MM.1S (cell line): ENCODE measurements at regions not wholly inside any gene's neighbourhood (a gene's known extent, or its start where the extent isn't known, plus 50 kb on each side); places are given as distances from the start of the nearest gene placed in this dataset.

Experiments used
- DNase-seq: peaks from one replicate; pipeline ENCODE4 v3.0.0-alpha.2; 2015
- H2AFZ ChIP-seq: fragments of 300-600 bp; sonication (generic); 2 replicates; pipeline ENCODE4 v1.6.0; 2016; ENCODE audit warnings: antibody characterized with exemption, low read length
- H3F3A ChIP-seq: fragments of 300-600 bp; sonication (generic); 2 replicates; pipeline ENCODE4 v1.6.1; 2016; ENCODE audit warnings: mild to moderate bottlenecking, antibody characterized with exemption, low read length, moderate library complexity, mixed read lengths; ENCODE audit not compliant: insufficient read depth
- H3K27ac ChIP-seq: fragments of 300-600 bp; sonication (generic); 2 replicates; pipeline ENCODE4 v1.5.1; 2016; ENCODE audit warnings: mild to moderate bottlenecking, low read length
- H3K27me3 ChIP-seq: fragments of 300-600 bp; sonication (generic); replicated peaks from 2 replicates; pipeline ENCODE4 v1.6.0; 2016; ENCODE audit warnings: low read length; ENCODE audit not compliant: insufficient read depth
- H3K36me3 ChIP-seq: fragments of 300-600 bp; sonication (generic); replicated peaks from 2 replicates; pipeline ENCODE4 v1.6.1; 2016; ENCODE audit warnings: mild to moderate bottlenecking, low read length, mixed read lengths; ENCODE audit not compliant: insufficient read depth
- H3K4me1 ChIP-seq: fragments of 300-600 bp; sonication (generic); 2 replicates; pipeline ENCODE4 v1.6.1; 2016; ENCODE audit warnings: low read length, mixed read lengths
- H3K4me2 ChIP-seq: fragments of 300-600 bp; sonication (generic); 2 replicates; pipeline ENCODE4 v1.6.0; 2016; ENCODE audit warnings: low read depth, low read length
- H3K4me3 ChIP-seq: fragments of 300-600 bp; sonication (generic); 2 replicates; pipeline ENCODE4 v1.5.1; 2016; ENCODE audit warnings: low read length, mixed read lengths
- H3K79me2 ChIP-seq: fragments of 300-600 bp; sonication (generic); 2 replicates; pipeline ENCODE4 v1.6.1; 2016; ENCODE audit warnings: mixed run types, low read length, mixed read lengths
- H3K9ac ChIP-seq: fragments of 300-600 bp; sonication (generic); 2 replicates; pipeline ENCODE4 v1.6.1; 2016; ENCODE audit warnings: low read length, mixed read lengths
- H3K9me2 ChIP-seq: fragments of 300-600 bp; sonication (generic); replicated peaks from 2 replicates; pipeline ENCODE4 v1.6.1; 2016; ENCODE audit warnings: mild to moderate bottlenecking, low read length, mixed read lengths; ENCODE audit not compliant: insufficient read depth
- H3K9me3 ChIP-seq: fragments of 300-600 bp; sonication (generic); replicated peaks from 2 replicates; pipeline ENCODE4 v1.6.1; 2016; ENCODE audit warnings: mild to moderate bottlenecking, low read length, mixed read lengths; ENCODE audit not compliant: insufficient read depth
- H4K20me1 ChIP-seq: fragments of 300-600 bp; sonication (generic); 2 replicates; pipeline ENCODE4 v1.6.1; 2016; ENCODE audit warnings: mild to moderate bottlenecking, low read length, moderate library complexity, mixed read lengths; ENCODE audit not compliant: insufficient read depth
- EZH2 ChIP-seq: fragments of 300-600 bp; sonication (generic); optimal IDR thresholded peaks from 2 replicates; pipeline ENCODE3; 2017; ENCODE audit warnings: low read depth, mild to moderate bottlenecking, antibody characterized with exemption, low read length, mixed read lengths
- EZH2phosphoT487 ChIP-seq: fragments of 300-600 bp; sonication (generic); IDR thresholded peaks from 2 replicates; pipeline ENCODE4 v1.6.1; 2018; ENCODE audit warnings: antibody characterized with exemption, low read length
- TF ChIP-seq, protein P1 (sequence below): fragments of 300-600 bp; sonication (generic); IDR thresholded peaks from 2 replicates; pipeline ENCODE4 v1.5.1; 2016; ENCODE audit warnings: antibody characterized with exemption, low read length, mixed read lengths

DNA sequence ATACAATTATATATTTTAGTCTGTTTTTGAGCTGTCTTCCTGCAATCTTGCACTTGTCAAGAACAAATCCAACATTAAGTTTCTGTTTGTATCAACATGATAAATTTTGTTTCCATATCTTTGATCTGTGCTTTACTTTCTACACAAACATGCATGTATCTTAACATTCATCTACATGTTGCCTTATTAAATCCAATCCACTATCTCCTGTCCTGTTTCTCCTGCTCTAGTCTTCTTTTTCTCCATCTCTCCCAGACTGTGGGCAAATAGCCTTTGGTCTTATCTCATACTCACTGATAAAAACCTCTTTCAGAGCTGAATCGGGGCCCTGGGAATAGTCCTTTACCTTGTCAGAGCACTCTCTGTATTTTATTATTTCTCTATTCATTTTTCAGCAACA lies 101.3 kb downstream of the PLPPR4 start:
- no peaks in the 10 kb centered on the region for H3F3A ChIP-seq
- no peaks in the 10 kb centered on the region for H3K36me3 ChIP-seq
- H3K9ac ChIP-seq, result no peak overlapping the region
- H4K20me1 ChIP-seq, result no peaks in the 10 kb centered on the region
- TF ChIP-seq, protein P1, sequence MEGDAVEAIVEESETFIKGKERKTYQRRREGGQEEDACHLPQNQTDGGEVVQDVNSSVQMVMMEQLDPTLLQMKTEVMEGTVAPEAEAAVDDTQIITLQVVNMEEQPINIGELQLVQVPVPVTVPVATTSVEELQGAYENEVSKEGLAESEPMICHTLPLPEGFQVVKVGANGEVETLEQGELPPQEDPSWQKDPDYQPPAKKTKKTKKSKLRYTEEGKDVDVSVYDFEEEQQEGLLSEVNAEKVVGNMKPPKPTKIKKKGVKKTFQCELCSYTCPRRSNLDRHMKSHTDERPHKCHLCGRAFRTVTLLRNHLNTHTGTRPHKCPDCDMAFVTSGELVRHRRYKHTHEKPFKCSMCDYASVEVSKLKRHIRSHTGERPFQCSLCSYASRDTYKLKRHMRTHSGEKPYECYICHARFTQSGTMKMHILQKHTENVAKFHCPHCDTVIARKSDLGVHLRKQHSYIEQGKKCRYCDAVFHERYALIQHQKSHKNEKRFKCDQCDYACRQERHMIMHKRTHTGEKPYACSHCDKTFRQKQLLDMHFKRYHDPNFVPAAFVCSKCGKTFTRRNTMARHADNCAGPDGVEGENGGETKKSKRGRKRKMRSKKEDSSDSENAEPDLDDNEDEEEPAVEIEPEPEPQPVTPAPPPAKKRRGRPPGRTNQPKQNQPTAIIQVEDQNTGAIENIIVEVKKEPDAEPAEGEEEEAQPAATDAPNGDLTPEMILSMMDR, result no peak
- TF ChIP-seq EZH2 (no peak), EZH2phosphoT487 (no peak)
- H2AFZ ChIP-seq, result no peak overlapping the region
- no peak overlapping the region for H3K27ac ChIP-seq
- H3K27me3 ChIP-seq, result no peaks in the 10 kb centered on the region
- no peak overlapping the region for H3K4me3 ChIP-seq
- DNase-seq, result no peak
- H3K9me2 ChIP-seq, result no peaks in the 10 kb centered on the region
- no peak overlapping the region for H3K4me2 ChIP-seq
- no peaks in the 10 kb centered on the region for H3K79me2 ChIP-seq
- H3K9me3 ChIP-seq, result no peaks in the 10 kb centered on the region
- no peaks in the 10 kb centered on the region for H3K4me1 ChIP-seq

DNA sequence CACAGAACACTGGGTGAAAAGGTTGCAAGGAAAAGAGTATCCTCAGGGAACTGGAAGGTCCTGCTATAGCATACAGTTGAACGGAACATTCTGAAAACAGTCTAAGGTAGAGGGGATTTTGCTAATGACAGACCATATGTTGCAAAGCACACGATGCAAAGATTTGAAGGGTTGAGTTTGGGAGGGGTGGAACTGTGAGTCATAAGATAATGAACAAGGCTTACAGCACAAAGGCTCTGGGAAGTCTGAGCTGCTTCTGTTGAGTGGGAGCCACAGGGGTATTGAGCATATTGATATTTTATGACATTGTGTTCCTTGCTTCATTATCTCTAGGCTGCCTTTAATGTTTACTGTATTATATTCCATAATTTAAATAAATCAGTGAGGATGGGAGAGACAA lies 104.9 kb downstream of the PLPPR4 start:
- H3K9ac ChIP-seq, result no peak overlapping the region
- H3K4me2 ChIP-seq, result no peak overlapping the region
- H3K9me2 ChIP-seq, result no peaks in the 10 kb centered on the region
- no peak overlapping the region for H2AFZ ChIP-seq
- H3K4me3 ChIP-seq, result no peak overlapping the region
- H3K27me3 ChIP-seq, result no peaks in the 10 kb centered on the region
- no peaks in the 10 kb centered on the region for H3K9me3 ChIP-seq
- H3K79me2 ChIP-seq, result no peaks in the 10 kb centered on the region
- no peaks in the 10 kb centered on the region for H3F3A ChIP-seq
- H3K36me3 ChIP-seq, result no peaks in the 10 kb centered on the region
- TF ChIP-seq, protein P1, result no peak
- TF ChIP-seq EZH2 (no peak), EZH2phosphoT487 (no peak)
- DNase-seq, result no peak
- no peaks in the 10 kb centered on the region for H3K4me1 ChIP-seq
- no peaks in the 10 kb centered on the region for H4K20me1 ChIP-seq
- no peak overlapping the region for H3K27ac ChIP-seq

DNA sequence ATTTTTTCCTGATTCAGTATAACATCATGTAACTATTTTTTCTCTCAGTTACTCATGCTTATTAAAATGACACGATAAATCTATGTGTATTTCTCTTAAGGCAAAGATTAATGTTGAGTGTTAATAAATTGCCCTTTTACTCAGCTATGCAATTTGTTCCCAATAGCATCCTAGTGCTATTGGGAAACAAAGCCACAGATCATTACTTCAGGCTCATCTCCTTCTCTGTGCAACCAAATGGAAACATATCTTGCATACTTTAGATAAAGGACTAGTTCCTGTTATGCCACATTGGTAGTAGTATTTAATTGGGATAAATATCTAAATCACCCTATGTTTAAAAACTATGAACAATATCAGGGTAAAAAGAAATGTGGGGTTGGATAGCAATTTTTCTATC lies 106.2 kb downstream of the PLPPR4 start:
- Histone ChIP-seq H3K27me3 (no peaks in the 10 kb centered on the region), H3K9me2 (no peaks in the 10 kb centered on the region), H3K4me3 (no peak overlapping the region), H3K79me2 (no peaks in the 10 kb centered on the region), H3F3A (no peaks in the 10 kb centered on the region), H3K4me1 (no peaks in the 10 kb centered on the region), H3K36me3 (no peaks in the 10 kb centered on the region), H4K20me1 (no peaks in the 10 kb centered on the region), H3K27ac (no peak overlapping the region), H2AFZ (no peak overlapping the region), H3K9me3 (no peaks in the 10 kb centered on the region), H3K4me2 (no peak overlapping the region), H3K9ac (no peak overlapping the region)
- TF ChIP-seq, protein P1, result no peak
- DNase-seq, result no peak

DNA sequence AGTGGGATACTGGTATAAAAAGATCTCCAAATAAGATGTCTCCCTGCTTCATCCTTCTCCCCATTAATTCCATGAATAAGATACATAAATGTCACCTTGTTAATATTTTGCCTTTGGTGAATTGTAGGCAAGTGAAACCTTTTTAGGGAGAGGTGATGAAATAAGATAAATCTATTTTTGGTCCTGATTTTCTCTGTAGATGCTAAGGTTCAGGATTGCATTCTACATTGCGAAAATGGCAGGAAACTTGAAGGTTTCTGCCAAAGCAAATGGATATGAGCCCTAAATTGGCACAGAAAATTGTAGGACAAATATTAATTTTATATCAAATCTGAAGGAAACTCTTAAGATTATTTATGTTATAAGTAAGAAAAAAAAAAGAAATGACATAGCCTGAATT lies 107.1 kb downstream of the PLPPR4 start:
- H3K4me3 ChIP-seq, result no peak overlapping the region
- H3K79me2 ChIP-seq, result no peaks in the 10 kb centered on the region
- DNase-seq, result no peak
- H3K9ac ChIP-seq, result no peak overlapping the region
- no peaks in the 10 kb centered on the region for H3F3A ChIP-seq
- no peaks in the 10 kb centered on the region for H4K20me1 ChIP-seq
- H3K9me2 ChIP-seq, result no peaks in the 10 kb centered on the region
- H3K4me1 ChIP-seq, result no peaks in the 10 kb centered on the region
- H3K36me3 ChIP-seq, result no peaks in the 10 kb centered on the region
- H2AFZ ChIP-seq, result no peak overlapping the region
- no peak overlapping the region for H3K27ac ChIP-seq
- no peaks in the 10 kb centered on the region for H3K27me3 ChIP-seq
- H3K9me3 ChIP-seq, result no peaks in the 10 kb centered on the region
- no peak overlapping the region for H3K4me2 ChIP-seq
- no peak for TF ChIP-seq EZH2phosphoT487
- TF ChIP-seq, protein P1, result no peak
- no peak for TF ChIP-seq EZH2
